HG03159 (cell line): ENCODE measurements at regions not wholly inside any gene's neighbourhood (a gene's known extent, or its start where the extent isn't known, plus 50 kb on each side); places are given as distances from the start of the nearest gene placed in this dataset.

Experiments
- ATAC-seq: cut with Tn5 transposase; IDR thresholded peaks from one replicate; pipeline ENCODE4 v1.9.1; 2021; ENCODE audit warnings: mild to moderate bottlenecking, moderate library complexity; ENCODE audit not compliant: unreplicated experiment

GRCh38 chr11:92276773-92277172 lies 52.2 kb downstream of the FAT3 start:
- ATAC-seq = no peak

- no peak for ATAC-seq
These were observed 53.3 kb downstream of the FAT3 start for GRCh38 chr11:92277871-92278270.

GRCh38 chr11:92278791-92279433 lies 54.3 kb downstream of the FAT3 start:
- ATAC-seq = no peak

DNA sequence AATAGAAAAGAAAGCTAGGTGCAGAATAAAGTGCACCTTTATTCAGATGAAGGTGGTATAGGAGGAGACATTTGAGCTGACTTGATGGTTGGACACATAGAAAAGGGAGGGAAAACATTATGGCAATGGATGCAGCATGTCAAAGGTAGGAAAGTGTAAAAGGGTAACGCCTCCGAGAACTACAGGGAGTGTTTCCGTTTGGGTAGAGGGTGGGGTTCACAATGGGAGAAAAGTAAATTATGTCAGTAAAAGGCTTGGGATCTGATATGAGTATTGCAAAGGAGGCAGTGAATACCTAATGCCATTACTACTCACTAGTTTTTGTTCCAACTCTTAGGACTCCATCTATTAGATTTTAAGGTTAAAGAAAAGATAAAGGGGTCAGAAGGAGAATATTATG lies 59.5 kb downstream of the FAT3 start:
- ATAC-seq = no peak

- ATAC-seq = no peak
These were observed 59.9 kb downstream of the FAT3 start for GRCh38 chr11:92284558-92284957.

DNA sequence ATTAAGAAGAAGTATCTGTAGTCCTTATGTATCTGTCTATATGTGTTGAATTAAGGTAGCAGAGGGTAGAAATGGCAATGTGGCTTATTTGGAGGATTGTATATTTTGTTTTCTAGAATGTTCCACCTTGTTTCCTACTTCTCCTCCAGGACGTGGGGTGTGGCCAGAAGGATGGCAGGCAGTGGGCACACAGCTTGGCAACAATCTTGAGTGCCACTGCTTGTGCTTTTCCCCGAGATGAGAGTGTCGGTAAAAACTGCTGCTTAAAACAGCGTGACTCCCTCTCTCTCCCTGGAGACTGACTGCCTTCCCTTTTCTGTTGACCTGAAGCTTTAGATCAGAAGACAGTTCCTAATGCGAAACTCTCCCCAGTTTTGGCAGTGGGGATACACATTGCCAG lies 61.2 kb downstream of the FAT3 start:
- no peak for ATAC-seq

DNA sequence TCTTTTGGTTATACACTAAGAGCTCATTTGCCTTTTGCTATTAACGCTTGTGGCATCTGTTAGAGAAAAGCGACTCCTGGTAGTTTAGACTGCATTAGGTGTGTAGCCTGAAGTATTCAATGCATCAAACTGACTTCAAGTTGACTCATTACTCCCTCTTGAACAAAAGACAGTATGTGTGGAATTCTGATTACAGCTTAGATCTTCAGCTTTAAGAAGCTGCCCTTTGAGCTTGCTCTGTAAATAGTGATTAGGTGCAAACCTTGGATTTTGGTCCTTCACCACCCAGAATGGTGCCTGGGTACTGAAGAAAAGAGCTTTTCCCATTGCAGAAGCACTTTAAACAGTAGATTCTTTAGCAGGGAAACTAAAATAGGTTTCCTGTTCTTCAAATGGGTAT lies 62.1 kb downstream of the FAT3 start:
- no peak for ATAC-seq

- ATAC-seq = no peak
These were observed 70.8 kb downstream of the FAT3 start for GRCh38 chr11:92295175-92296137.

GRCh38 chr11:92296138-92296515 lies 71.5 kb downstream of the FAT3 start:
- ATAC-seq = no peak

- ATAC-seq = no peak
These were observed 73.2 kb downstream of the FAT3 start for GRCh38 chr11:92297567-92298553.

- no peak for ATAC-seq
These were observed 76.3 kb downstream of the FAT3 start for GRCh38 chr11:92300876-92301275.

- ATAC-seq = no peak
These were observed 78.2 kb downstream of the FAT3 start for GRCh38 chr11:92302770-92303169.

GRCh38 chr11:92304271-92304670 lies 79.7 kb downstream of the FAT3 start:
- ATAC-seq = no peak

- ATAC-seq = no peak
These were observed 82.4 kb downstream of the FAT3 start for GRCh38 chr11:92306966-92307510.

- no peak for ATAC-seq
These were observed 83.7 kb downstream of the FAT3 start for GRCh38 chr11:92308366-92308765.

- ATAC-seq = no peak
These were observed 87.2 kb downstream of the FAT3 start for GRCh38 chr11:92311616-92312449.

GRCh38 chr11:92313784-92314183 lies 89.2 kb downstream of the FAT3 start:
- ATAC-seq = no peak

DNA sequence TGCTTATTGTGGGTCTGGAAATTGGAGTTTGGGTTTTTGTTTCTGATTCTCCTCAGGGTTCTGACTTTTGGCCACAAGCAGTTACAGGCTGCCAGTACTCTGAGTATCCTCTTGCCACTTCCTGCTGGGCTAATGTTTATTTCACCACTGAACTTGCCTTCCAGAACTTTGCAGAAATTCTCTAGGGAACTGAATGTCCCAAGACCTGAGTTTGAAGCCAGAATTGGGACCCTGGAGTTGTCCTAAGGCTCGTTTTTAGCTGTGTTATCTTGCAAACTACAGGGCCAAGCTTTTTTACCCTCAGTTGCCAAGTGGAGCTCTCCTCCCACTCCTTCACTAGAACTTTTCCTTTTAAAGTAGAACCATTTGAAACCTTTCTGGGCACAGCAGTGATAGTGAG lies 89.9 kb downstream of the FAT3 start:
- ATAC-seq = no peak

DNA sequence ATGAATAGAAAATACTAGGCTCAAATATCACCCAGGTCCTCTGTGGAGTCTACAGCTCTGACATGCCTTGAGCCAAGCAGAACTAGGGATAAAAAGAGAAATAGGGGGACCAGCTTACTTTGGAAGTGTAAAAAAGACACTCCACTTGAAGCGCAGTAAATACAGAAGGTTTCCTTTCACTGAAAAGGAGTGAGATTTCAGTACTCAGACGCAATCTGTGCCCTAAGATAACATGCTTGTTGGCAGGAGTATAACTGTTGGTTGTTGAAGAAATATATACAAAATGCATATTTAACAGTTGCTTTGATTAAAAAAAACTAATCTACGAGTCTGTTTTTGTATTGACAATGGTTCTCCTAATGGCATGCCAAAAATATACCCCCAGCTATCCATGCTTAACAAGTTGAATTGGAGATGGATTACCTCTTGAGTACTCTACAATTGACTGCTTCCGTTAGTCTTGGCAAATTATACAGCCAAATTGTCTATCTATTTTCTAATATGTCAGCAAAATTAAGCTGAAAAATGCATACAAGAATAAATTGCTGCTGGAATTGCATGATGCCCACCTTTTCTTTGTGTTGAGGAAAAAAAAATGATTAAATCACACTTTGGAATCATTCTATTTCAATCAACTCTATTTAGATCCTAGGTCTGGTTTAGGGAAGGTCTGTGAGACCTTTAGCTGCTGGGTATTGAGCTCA lies 91.6 kb downstream of the FAT3 start:
- ATAC-seq = no peak
